ENCODE measurements at regions not wholly inside any gene's neighbourhood (a gene's known extent, or its start where the extent isn't known, plus 50 kb on each side); places are given as distances from the start of the nearest gene placed in this dataset.

- no peak for DNase-seq (ENCODE audit: low read depth)
Measured at GRCh38 chr4:157564771-157565170, 344.2 kb downstream of the GRIA2 start.

DNA sequence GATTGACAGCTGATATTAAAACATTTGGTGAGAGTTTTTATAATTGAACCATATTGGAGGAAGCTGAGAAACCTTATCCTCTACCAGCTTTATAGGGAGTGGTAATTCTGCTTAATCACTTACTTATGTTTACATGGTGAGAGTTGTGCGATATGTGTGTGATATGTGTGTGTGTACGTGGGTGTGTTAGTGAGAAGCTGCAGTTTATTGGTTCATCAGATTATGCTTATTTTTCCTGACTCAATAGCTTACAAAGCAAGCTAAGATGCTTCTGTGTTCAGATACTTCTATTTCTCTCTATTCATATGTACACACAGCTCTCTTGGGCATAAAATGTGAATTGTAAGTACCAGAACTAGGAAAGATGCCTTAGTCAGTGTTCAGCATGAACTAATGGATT, 343.7 kb downstream of the GRIA2 start:
- no peak for DNase-seq (ENCODE audit: low read depth)

DNA sequence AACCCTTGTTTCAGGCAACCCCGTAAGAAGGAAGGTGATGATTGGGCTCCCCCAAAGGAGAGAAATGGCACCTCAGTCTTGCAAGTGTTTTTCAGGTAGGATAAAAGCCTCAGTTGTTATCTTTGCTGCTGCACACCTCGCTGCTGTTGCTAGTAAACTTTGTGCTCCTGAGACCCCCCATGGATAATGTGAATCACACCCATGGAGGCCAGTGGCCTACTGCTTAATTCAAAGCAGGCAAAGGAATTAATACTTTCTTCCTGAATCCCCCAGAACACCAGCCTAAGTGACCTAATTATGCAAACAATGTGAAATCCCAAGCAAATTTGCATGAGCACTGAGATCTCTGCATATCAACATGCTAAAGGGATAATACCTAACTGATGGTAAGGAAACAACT, 337.5 kb downstream of the GRIA2 start:
- no peak for DNase-seq (ENCODE audit: low read depth)

GRCh38 chr4:157550028-157550427, 329.5 kb downstream of the GRIA2 start:
- DNase-seq (ENCODE audit: low read depth) = no peak

DNA sequence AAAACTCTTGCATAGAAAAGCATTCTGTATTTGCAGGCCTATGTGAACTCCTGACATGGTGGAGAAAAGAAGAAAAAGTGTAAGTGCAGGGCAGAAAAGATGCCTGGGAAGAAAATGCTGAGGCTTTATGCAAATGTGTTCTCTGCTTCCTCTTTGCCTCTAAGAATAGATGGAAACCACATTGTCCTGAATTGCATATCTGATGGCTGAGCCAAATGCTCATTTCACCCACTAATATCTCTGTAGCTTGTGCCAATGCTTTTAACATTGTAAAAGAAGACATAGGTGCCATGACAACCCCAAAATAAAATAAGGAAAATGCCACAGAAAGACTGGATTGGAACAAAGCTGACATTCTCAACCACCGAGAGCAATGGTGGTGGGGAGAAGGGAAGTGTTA, 307.4 kb downstream of the GRIA2 start:
- no peak for DNase-seq (ENCODE audit: low read depth)

DNA sequence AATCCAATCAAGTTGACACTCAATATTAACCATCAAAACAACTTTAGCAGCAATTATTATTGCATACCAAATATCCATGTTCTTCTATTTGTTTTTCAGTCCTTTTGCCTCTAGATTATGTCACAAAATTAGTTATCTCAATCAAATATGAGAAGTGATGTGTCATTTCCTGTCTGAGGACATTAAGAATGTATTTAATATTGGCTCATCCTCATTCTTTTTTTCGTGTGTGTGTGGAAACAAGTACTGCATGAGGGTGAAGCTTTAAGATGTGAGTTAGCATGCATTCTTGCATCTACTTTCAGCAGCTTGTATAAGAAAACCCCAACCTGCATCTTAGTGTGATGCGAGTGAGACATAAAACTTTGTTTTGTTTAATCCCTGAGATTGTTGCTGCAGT, 301.4 kb downstream of the GRIA2 start:
- no peak for DNase-seq (ENCODE audit: low read depth)

- DNase-seq (ENCODE audit: low read depth) = no peak
Measured at GRCh38 chr4:157514711-157515110, 294.2 kb downstream of the GRIA2 start.

- DNase-seq (ENCODE audit: low read depth) = peak; percentile 3
Measured at GRCh38 chr4:157509341-157509740, 288.8 kb downstream of the GRIA2 start.

GRCh38 chr4:157502656-157503055, 282.1 kb downstream of the GRIA2 start:
- no peak for DNase-seq (ENCODE audit: low read depth)

GRCh38 chr4:157459785-157460184, 239.3 kb downstream of the GRIA2 start:
- no peak for DNase-seq (ENCODE audit: low read depth)

DNA sequence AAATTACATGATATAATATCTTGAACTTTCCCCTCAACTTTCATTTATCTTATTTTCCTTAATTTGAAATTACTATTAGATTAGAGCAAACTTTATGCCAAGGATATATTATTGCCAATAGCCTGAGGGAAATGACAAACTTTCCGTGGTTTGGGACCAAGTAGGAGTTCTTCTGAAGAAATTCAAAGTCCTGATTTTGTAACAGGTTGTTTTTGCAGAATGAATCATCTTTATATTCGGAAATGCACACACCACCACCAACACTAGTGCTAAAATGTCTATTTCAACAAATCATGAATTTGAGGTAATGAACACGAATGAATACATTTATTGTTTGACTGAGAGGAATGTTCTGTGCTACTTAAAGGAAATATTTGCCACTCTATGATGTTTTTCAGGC, 226.7 kb downstream of the GRIA2 start:
- no peak for DNase-seq (ENCODE audit: low read depth)

DNA sequence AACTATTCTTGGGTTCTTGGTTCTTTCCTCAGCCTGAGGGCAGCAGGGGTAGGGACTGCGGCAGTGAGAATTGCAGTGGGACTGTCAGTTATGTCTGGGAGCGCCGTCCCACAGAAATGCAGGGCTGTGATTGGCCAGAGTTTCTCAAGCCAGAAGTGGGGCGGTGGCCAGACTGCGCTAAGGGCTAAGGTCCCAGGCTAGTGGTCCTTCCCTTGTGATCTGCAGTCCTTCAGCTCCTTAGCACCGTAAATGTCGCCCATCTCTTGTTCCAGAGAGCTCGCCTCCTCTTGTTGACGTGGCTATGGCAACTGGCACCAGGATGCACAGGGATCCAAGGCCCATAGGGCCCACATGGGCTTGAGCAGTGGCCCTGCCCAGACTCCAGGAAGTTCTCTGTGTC, 223.5 kb downstream of the GRIA2 start:
- no peak for DNase-seq (ENCODE audit: low read depth)

DNA sequence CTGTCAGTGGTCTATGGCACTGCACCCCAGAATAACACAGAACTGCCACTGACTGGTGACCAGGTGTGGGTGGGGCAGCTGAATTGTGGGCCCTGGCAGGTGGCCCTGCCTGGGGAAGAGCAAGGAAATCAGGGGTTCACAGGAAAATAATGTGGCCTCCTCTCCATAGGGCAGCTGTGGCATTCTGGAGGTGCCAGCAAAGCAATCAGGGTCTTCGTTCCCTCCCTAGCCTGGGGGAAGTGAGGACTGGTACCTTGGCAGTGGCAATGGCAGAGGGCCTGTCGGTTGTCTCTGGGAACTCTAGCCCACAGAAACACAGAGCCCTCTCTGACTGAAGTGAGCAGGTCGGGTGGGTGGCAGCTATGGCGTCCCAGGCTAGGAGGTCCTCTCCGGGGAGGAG, 223.0 kb downstream of the GRIA2 start:
- DNase-seq (ENCODE audit: low read depth) = no peak

GRCh38 chr4:157425897-157426296, 205.4 kb downstream of the GRIA2 start:
- DNase-seq (ENCODE audit: low read depth) = no peak

- no peak for DNase-seq (ENCODE audit: low read depth)
Measured at GRCh38 chr4:157423526-157424020, 203.0 kb downstream of the GRIA2 start.

DNA sequence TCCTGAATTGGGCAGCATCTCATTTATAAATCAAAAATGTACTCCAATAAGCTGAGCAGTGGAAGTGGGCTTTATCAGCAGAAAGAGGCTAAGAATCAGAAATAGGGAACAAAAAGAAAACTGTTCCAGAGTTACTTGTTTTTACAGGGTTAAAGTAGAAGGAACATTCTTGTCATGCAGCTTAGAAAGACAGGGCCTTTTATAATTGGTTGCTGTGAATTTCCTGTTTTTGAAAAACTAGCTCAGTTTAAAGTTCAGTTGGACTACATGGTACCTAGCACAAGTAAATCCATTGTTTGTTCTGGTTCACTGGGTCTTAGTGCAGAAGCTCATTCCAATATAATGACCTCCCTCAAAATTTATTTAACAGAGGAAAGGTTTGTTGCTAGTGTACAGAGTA, 200.8 kb downstream of the GRIA2 start:
- no peak for DNase-seq (ENCODE audit: low read depth)
